PC-9 (cell line): ENCODE measurements at regions not wholly inside any gene's neighbourhood (a gene's known extent, or its start where the extent isn't known, plus 50 kb on each side); places are given as distances from the start of the nearest gene placed in this dataset.

Experiments used
- BruUV-seq: library from RNA; stranded (reverse); fragments of 400-500 nt; replicated peaks from 2 replicates; lab custom pipeline; 2021; lab: Mats Ljungman, UMichigan
- CTCF ChIA-PET: fragments of 300-600 bp; sonication (Branson Sonifier 250); formaldehyde crosslinking; loops from one replicate; lab custom pipeline; 2022; ENCODE audit warnings: antibody characterized with exemption; lab: Charles Lee
- POLR2A ChIA-PET: fragments of 300-600 bp; sonication (Branson Sonifier 250); formaldehyde crosslinking; loops from one replicate; lab custom pipeline; 2022; ENCODE audit warnings: antibody characterized with exemption; ENCODE audit not compliant: unreplicated experiment; lab: Charles Lee
- DNase-seq, 2 experiments: peaks; one replicate each; pipeline versions ENCODE4 v3.0.0 to v3.0.0-alpha.2; 2015 to 2022; ENCODE audit warnings: mixed read lengths in 1 of 2
- H2AFZ ChIP-seq: fragments of 200-600 bp; sonication (generic); 2 replicates; pipeline ENCODE4 v1.8.1; 2017; ENCODE audit warnings: antibody characterized with exemption
- H3F3A ChIP-seq: fragments of 200-600 bp; sonication (generic); 2 replicates; pipeline ENCODE4 v1.8.1; 2017; ENCODE audit warnings: antibody characterized with exemption, mild to moderate bottlenecking, low read depth; ENCODE audit not compliant: insufficient read depth
- H3K27ac ChIP-seq: fragments of 200-600 bp; sonication (generic); 2 replicates; pipeline ENCODE4 v1.6.1; 2016; ENCODE audit warnings: mixed run types
- H3K27me3 ChIP-seq: fragments of 200-600 bp; sonication (generic); 2 replicates; pipeline ENCODE4 v1.6.1; 2016; ENCODE audit warnings: low read depth, mixed run types; ENCODE audit not compliant: insufficient read depth
- H3K36me3 ChIP-seq: fragments of 200-600 bp; sonication (generic); 2 replicates; pipeline ENCODE4 v1.6.1; 2016; ENCODE audit warnings: low read depth, mixed run types
- H3K4me1 ChIP-seq: fragments of 200-600 bp; sonication (generic); replicated peaks from 2 replicates; pipeline ENCODE4 v1.6.1; 2016; ENCODE audit warnings: mixed run types; ENCODE audit not compliant: insufficient read depth
- H3K4me2 ChIP-seq: fragments of 200-600 bp; sonication (generic); 2 replicates; pipeline ENCODE4 v1.6.1; 2017; ENCODE audit warnings: mixed run types
- H3K4me3 ChIP-seq: fragments of 200-600 bp; sonication (generic); 2 replicates; pipeline ENCODE4 v1.6.1; 2016; ENCODE audit warnings: mixed run types
- H3K79me2 ChIP-seq: fragments of 200-600 bp; sonication (generic); 2 replicates; pipeline ENCODE4 v1.6.1; 2017; ENCODE audit warnings: low read depth, mixed run types
- H3K9me2 ChIP-seq: fragments of 200-600 bp; sonication (generic); 2 replicates; pipeline ENCODE4 v1.8.1; 2017; ENCODE audit warnings: mild to moderate bottlenecking; ENCODE audit not compliant: insufficient read depth
- H3K9me3 ChIP-seq: fragments of 200-600 bp; sonication (generic); 2 replicates; pipeline ENCODE4 v1.8.1; 2016; ENCODE audit warnings: low read depth; ENCODE audit not compliant: insufficient read depth
- H4K20me1 ChIP-seq: fragments of 200-600 bp; sonication (generic); 2 replicates; pipeline ENCODE4 v1.8.1; 2017; ENCODE audit not compliant: insufficient read depth
- CTCF ChIP-seq: fragments of 200-600 bp; sonication (generic); conservative IDR thresholded peaks from 2 replicates; pipeline ENCODE4 v1.6.1; 2017; ENCODE audit warnings: mixed run types, antibody characterized with exemption, mild to moderate bottlenecking, moderate library complexity
- EZH2 ChIP-seq: fragments of 200-600 bp; sonication (generic); IDR thresholded peaks from 2 replicates; pipeline ENCODE4 v1.8.0; 2017; ENCODE audit warnings: antibody characterized with exemption, low read depth
- intact Hi-C: fragments of 100-400 bp; cut with micrococcal nuclease; formaldehyde crosslinking; loops from one replicate; pipeline ENCODE4 v1.10.0; 2022; ENCODE audit not compliant: unreplicated experiment

- Histone ChIP-seq H2AFZ (no peak overlapping the region), H3K9me3 (no peaks in the 10 kb centered on the region), H3K4me2 (no peak overlapping the region), H3F3A (no peaks in the 10 kb centered on the region), H4K20me1 (no peaks in the 10 kb centered on the region), H3K4me3 (no peak overlapping the region), H3K4me1 (no peaks in the 10 kb centered on the region), H3K36me3 (no peaks in the 10 kb centered on the region), H3K27ac (no peak overlapping the region), H3K79me2 (no peaks in the 10 kb centered on the region), H3K9me2 (no peaks in the 10 kb centered on the region), H3K27me3 (no peaks in the 10 kb centered on the region)
- BruUV-seq = no TSS peak
- no peak for TF ChIP-seq CTCF
- no peak for TF ChIP-seq EZH2
- intact Hi-C loops = no loop called here
- DNase-seq = no peak
- CTCF ChIA-PET = no interaction called here
- POLR2A ChIA-PET = no interaction called here
Measured at GRCh38 chr5:63483338-63483737, 478.9 kb downstream of the HTR1A start.

GRCh38 chr5:63473335-63473967 lies 488.8 kb downstream of the HTR1A start:
- H4K20me1 ChIP-seq = no peaks in the 10 kb centered on the region
- H3K9me2 ChIP-seq = no peaks in the 10 kb centered on the region
- intact Hi-C loops = no loop called here
- no peak overlapping the region for H2AFZ ChIP-seq
- no TSS peak for BruUV-seq
- H3F3A ChIP-seq = no peaks in the 10 kb centered on the region
- H3K79me2 ChIP-seq = no peaks in the 10 kb centered on the region
- TF ChIP-seq CTCF (no peak), EZH2 (no peak)
- no peaks in the 10 kb centered on the region for H3K9me3 ChIP-seq
- no peak for DNase-seq
- POLR2A ChIA-PET = no interaction called here
- no peak overlapping the region for H3K4me2 ChIP-seq
- H3K4me1 ChIP-seq = no peaks in the 10 kb centered on the region
- CTCF ChIA-PET = no interaction called here
- no peak overlapping the region for H3K27ac ChIP-seq
- H3K36me3 ChIP-seq = no peaks in the 10 kb centered on the region
- H3K4me3 ChIP-seq = no peak overlapping the region
- no peaks in the 10 kb centered on the region for H3K27me3 ChIP-seq

- TF ChIP-seq CTCF = no peak
- no peak for TF ChIP-seq EZH2
- Histone ChIP-seq H3K27ac (no peak overlapping the region), H3K27me3 (no peaks in the 10 kb centered on the region), H4K20me1 (no peaks in the 10 kb centered on the region), H2AFZ (no peak overlapping the region), H3F3A (no peaks in the 10 kb centered on the region), H3K4me2 (no peak overlapping the region), H3K9me3 (no peaks in the 10 kb centered on the region), H3K79me2 (no peaks in the 10 kb centered on the region), H3K9me2 (no peaks in the 10 kb centered on the region), H3K36me3 (no peaks in the 10 kb centered on the region), H3K4me3 (no peak overlapping the region), H3K4me1 (no peaks in the 10 kb centered on the region)
- ChIA-PET CTCF (no interaction called here), POLR2A (no interaction called here)
- intact Hi-C loops = no loop called here
- BruUV-seq = no TSS peak
- DNase-seq = no peak
Measured at GRCh38 chr5:63456279-63456678, 506.0 kb downstream of the HTR1A start.
